DOHH2 (cell line): ENCODE measurements at regions not wholly inside any gene's neighbourhood (a gene's known extent, or its start where the extent isn't known, plus 50 kb on each side); places are given as distances from the start of the nearest gene placed in this dataset.
A peak's percentile ranks its signal among the peaks of the same experiment; 100 is the strongest.
"Not testable (repeated sequence)": the region's sequence is repeated elsewhere in the genome, so short reads cannot be mapped to it uniquely, and the experiment has no call there.

Experiments
- H3F3A ChIP-seq: fragments of 200-600 bp; sonication (generic), shearing (Covaris generic); 2 replicates; pipeline ENCODE4 v1.6.0; 2016; ENCODE audit warnings: antibody characterized with exemption, mild to moderate bottlenecking; ENCODE audit not compliant: control insufficient read depth, insufficient read depth
- H3K27ac ChIP-seq: fragments of 200-600 bp; sonication (generic); 2 replicates; pipeline ENCODE4 v1.5.1; 2014; ENCODE audit warnings: low read depth, mild to moderate bottlenecking, low read length, moderate library complexity
- H3K27me3 ChIP-seq: fragments of 200-600 bp; sonication (generic); 2 replicates; pipeline ENCODE4 v1.6.1; 2014; ENCODE audit warnings: mild to moderate bottlenecking, low read length, mixed read lengths; ENCODE audit not compliant: control insufficient read depth
- H3K36me3 ChIP-seq: fragments of 200-600 bp; sonication (generic); 2 replicates; pipeline ENCODE4 v1.6.1; 2014; ENCODE audit warnings: mild to moderate bottlenecking, low read length, moderate library complexity, mixed read lengths; ENCODE audit not compliant: control insufficient read depth
- H3K4me1 ChIP-seq: fragments of 200-600 bp; sonication (generic); 2 replicates; pipeline ENCODE4 v1.6.1; 2014; ENCODE audit warnings: mild to moderate bottlenecking, low read length, mixed read lengths; ENCODE audit not compliant: control insufficient read depth
- H3K4me2 ChIP-seq: fragments of 200-600 bp; sonication (generic); 2 replicates; pipeline ENCODE4 v1.6.0; 2014; ENCODE audit warnings: mild to moderate bottlenecking, low read length, moderate library complexity
- H3K4me3 ChIP-seq: fragments of 200-600 bp; sonication (generic); 2 replicates; pipeline ENCODE4 v1.5.1; 2014; ENCODE audit warnings: mild to moderate bottlenecking, low read length, mixed read lengths
- H3K79me2 ChIP-seq: fragments of 200-600 bp; sonication (generic); 2 replicates; pipeline ENCODE4 v1.6.1; 2014; ENCODE audit warnings: mild to moderate bottlenecking, low read length, mixed read lengths; ENCODE audit not compliant: control insufficient read depth
- H3K9me2 ChIP-seq: fragments of 200-600 bp; sonication (generic); replicated peaks from 2 replicates; pipeline ENCODE4 v1.6.1; 2014; ENCODE audit warnings: mild to moderate bottlenecking, low read length, mixed read lengths; ENCODE audit not compliant: control insufficient read depth
- H3K9me3 ChIP-seq: fragments of 200-600 bp; sonication (generic); 2 replicates; pipeline ENCODE4 v1.6.1; 2014; ENCODE audit warnings: antibody characterized with exemption, low read length, mixed read lengths; ENCODE audit not compliant: control insufficient read depth, insufficient read depth
- H4K20me1 ChIP-seq: fragments of 200-600 bp; sonication (generic); 2 replicates; pipeline ENCODE4 v1.6.0; 2014; ENCODE audit warnings: low read depth, mild to moderate bottlenecking, antibody characterized with exemption, low read length, moderate library complexity; ENCODE audit not compliant: control insufficient read depth, insufficient read depth
- TF ChIP-seq, protein P1 (sequence below): fragments of 200-600 bp; sonication (generic); IDR thresholded peaks from one replicate; pipeline ENCODE4 v1.5.1; 2014; ENCODE audit warnings: antibody characterized with exemption, mild to moderate bottlenecking, low read depth, low read length; ENCODE audit not compliant: poor library complexity, severe bottlenecking

DNA sequence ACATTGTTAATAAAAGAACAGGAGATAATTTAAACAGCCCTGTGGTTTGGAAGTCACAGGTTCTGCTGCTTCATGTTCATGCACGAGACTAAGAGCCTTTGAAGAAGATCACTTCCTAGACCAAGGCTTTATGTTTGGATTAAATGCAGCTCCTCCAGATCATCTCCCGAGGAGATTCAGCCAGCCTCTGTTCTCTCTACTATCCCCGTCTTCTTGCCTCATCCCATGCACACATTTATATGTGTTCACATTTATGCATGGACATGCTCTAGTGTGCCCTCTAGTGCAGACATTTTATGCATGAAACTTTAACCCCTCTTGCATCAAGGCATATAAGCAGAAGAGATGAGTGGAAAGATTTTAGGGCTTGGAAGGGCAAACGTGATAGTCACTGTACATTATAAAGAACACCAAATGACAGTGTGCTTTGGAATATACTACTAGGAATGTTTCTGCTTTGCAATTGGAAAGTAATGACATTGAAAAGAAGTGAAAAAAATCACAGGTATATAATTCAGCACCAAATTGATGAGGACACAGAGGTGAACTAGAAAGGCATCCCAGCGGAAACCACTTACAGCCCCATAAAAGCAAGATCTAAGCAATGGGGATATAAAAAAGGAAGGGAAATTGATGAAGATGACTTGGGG, 271.5 kb upstream of the PLGLB2 start:
- TF ChIP-seq, protein P1, sequence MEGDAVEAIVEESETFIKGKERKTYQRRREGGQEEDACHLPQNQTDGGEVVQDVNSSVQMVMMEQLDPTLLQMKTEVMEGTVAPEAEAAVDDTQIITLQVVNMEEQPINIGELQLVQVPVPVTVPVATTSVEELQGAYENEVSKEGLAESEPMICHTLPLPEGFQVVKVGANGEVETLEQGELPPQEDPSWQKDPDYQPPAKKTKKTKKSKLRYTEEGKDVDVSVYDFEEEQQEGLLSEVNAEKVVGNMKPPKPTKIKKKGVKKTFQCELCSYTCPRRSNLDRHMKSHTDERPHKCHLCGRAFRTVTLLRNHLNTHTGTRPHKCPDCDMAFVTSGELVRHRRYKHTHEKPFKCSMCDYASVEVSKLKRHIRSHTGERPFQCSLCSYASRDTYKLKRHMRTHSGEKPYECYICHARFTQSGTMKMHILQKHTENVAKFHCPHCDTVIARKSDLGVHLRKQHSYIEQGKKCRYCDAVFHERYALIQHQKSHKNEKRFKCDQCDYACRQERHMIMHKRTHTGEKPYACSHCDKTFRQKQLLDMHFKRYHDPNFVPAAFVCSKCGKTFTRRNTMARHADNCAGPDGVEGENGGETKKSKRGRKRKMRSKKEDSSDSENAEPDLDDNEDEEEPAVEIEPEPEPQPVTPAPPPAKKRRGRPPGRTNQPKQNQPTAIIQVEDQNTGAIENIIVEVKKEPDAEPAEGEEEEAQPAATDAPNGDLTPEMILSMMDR, result peak; percentile 33
- not testable (repeated sequence) for H3K27me3 ChIP-seq, H3K36me3 ChIP-seq, H3K9me3 ChIP-seq, H3F3A ChIP-seq, H3K9me2 ChIP-seq, H3K79me2 ChIP-seq, H4K20me1 ChIP-seq, H3K4me3 ChIP-seq
- peak overlapping the region; percentile 48 for H3K4me2 ChIP-seq
- peaks cover 46% of the 10 kb centered on the region for H3K4me1 ChIP-seq
- 0 out of 2 replicates have a peak overlapping the region, but pooled peaks have one; percentile 26 for H3K27ac ChIP-seq

DNA sequence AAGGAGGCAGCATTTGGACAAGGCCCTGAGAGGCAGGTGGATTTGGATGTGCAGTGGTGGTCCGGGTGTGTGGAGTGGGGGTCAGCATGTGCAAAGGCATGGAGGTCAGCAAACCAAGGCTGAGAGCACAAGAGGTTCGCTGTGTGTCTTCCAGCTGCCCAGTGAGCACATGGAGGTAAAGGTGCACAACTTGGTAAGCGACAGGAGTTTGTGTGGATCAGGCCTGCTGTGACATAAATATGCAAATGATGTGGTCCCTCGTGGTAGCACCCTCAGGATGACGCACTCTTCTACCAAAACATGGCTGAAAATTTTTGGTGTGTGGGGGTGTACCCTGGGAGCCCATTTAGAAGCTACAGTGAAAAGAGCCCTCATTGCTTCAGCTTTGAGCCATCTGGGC, 271.0 kb upstream of the PLGLB2 start:
- Histone ChIP-seq H3K4me2 (peak overlapping the region; percentile 48), H3K27ac (0 out of 2 replicates have a peak overlapping the region, but pooled peaks have one; percentile 26), H3K4me1 (peaks cover 44% of the 10 kb centered on the region)
- H4K20me1 ChIP-seq, H3K9me2 ChIP-seq, H3K36me3 ChIP-seq, H3F3A ChIP-seq, H3K4me3 ChIP-seq, H3K79me2 ChIP-seq, H3K27me3 ChIP-seq, H3K9me3 ChIP-seq: not testable (repeated sequence)

DNA sequence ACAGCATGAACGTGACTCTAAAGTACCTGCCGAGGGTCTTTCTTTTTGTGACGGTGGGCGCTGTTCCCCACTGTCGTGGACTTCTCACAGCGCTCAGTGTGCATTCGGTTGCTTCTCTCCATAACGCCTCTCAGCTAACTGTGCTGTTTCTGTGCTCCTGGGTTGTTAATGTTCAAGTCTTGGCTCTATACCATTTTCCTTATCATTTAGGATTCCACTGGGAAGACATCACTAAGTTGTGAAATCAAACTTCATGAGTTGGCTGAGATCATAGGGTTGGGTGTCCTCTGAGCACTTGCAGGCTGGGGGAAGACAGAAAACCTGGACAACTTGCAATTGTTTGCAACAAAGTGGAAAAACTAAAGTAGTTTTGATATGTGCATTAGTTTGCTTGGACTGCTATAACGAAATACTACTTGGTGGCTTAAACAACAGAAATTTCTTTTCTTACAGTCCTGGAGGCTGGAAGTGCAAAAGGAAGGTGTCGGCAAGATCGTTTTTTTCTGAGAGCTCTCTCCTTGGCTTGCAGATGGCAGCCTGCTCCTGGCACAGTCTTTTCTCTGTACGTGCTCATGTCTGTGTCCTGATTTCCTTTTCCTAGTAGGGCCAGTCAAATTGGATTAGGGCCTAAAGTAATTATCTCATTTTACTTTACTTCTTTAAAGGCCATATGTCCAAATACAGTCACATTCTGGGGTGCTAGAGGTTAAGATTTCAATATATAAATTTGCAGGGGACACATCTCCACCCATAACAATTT, 270.0 kb upstream of the PLGLB2 start:
- H3K27ac ChIP-seq, H3K4me3 ChIP-seq, H3K79me2 ChIP-seq, H3K36me3 ChIP-seq, H3F3A ChIP-seq, H3K9me2 ChIP-seq, H3K27me3 ChIP-seq, H3K4me2 ChIP-seq, H3K9me3 ChIP-seq, H4K20me1 ChIP-seq: not testable (repeated sequence)
- H3K4me1 ChIP-seq, result peaks cover 44% of the 10 kb centered on the region

- not testable (repeated sequence) for H4K20me1 ChIP-seq, H3K9me2 ChIP-seq, H3F3A ChIP-seq, H3K4me3 ChIP-seq, H3K9me3 ChIP-seq, H3K36me3 ChIP-seq, H3K27me3 ChIP-seq, H3K79me2 ChIP-seq
- Histone ChIP-seq H3K4me2 (peak overlapping the region; percentile 34; the same call in 1 of the 2 replicates), H3K27ac (0 out of 2 replicates have a peak overlapping the region, but pooled peaks have one; percentile 12), H3K4me1 (peaks cover 51% of the 10 kb centered on the region)
These were observed 269.0 kb upstream of the PLGLB2 start for GRCh38 chr2:87478911-87479310.

DNA sequence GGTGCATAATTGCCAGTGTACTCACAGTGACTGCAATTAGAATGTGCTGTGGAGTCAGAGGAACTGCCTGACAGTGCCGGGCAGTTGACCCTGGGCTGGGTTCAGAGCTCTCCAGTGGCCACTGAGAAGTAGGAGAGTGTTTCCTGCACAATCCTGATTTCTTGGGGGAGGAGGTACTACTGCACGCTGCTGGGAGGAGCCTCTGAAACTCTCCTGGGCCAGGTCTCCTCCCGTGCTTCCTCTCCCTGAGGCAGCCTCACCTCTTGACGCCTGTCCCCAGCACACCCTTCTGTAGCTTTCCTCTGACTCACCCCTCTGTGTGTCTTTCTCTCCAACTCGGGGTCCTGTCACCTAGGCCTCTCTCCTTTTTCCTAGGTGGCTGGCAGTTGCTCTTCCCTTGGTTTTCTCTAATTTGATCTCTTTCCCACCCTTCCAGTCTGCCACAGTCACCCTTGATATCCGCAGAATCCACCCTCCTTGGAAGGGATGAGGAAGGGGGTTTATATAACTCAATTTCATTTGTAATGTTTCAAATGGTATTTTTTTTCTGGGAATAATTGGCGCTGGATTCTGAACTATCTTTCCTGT, 264.7 kb upstream of the PLGLB2 start:
- H3K79me2 ChIP-seq, H3K4me3 ChIP-seq, H3K36me3 ChIP-seq, H3K27me3 ChIP-seq, H4K20me1 ChIP-seq, H3K9me2 ChIP-seq, H3K9me3 ChIP-seq, H3K27ac ChIP-seq, H3F3A ChIP-seq: not testable (repeated sequence)
- Histone ChIP-seq H3K4me2 (peak overlapping the region; percentile 34; the same call in 1 of the 2 replicates), H3K4me1 (peaks cover 37% of the 10 kb centered on the region)

DNA sequence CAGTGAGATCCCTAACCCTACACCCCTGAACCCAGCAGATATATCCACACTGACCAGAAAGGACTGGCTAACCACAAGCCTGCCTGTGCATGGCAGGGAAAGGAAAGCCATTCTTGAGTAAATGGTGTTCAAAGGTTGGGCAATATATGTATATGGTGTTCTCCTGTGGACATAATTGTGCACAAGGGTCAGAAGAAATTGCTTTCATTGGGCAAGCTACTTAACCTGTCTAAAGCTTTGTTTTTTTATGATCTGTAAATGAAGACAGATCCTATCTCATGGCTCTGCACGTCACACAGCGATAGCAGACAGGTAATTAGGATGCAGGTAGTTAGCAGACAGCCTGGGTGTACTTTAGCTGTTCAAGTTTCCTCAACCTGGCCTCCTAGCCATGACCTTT, 263.5 kb upstream of the PLGLB2 start:
- not testable (repeated sequence) for H3K27ac ChIP-seq, H3K79me2 ChIP-seq, H3K4me3 ChIP-seq, H3K4me2 ChIP-seq, H3K9me3 ChIP-seq, H3K27me3 ChIP-seq, H3F3A ChIP-seq, H4K20me1 ChIP-seq, H3K36me3 ChIP-seq, H3K9me2 ChIP-seq
- peaks cover 28% of the 10 kb centered on the region for H3K4me1 ChIP-seq

DNA sequence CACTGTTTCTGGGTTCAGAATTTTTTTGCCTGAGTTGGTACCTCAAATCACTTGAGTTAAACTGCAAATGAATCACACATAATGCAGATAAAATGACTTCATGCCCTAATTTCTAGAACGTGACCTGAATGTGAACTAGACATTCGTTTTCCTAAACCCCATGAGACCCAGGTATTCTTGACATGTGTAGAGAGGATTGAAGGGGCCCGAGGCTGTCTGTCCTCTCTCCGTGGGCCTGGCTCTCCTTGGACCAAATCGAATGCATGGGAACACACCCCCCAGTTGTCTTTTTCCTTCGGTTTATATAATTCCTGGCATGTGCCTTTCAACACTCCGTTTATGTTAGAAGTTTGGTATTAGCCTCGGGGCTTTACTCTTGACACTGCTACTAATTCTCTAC, 262.4 kb upstream of the PLGLB2 start:
- not testable (repeated sequence) for H3K79me2 ChIP-seq, H3K27me3 ChIP-seq, H3K9me2 ChIP-seq, H3K36me3 ChIP-seq, H3K9me3 ChIP-seq, H4K20me1 ChIP-seq, H3F3A ChIP-seq
- Histone ChIP-seq H3K27ac (peak overlapping the region; percentile 28; the same call in 1 of the 2 replicates), H3K4me2 (peak overlapping the region; percentile 51), H3K4me1 (peaks cover 28% of the 10 kb centered on the region), H3K4me3 (0 out of 2 replicates have a peak overlapping the region, but pooled peaks have one; percentile 28)
